ENCODE measurements at regions not wholly inside any gene's neighbourhood (a gene's known extent, or its start where the extent isn't known, plus 50 kb on each side); places are given as distances from the start of the nearest gene placed in this dataset.

DNA sequence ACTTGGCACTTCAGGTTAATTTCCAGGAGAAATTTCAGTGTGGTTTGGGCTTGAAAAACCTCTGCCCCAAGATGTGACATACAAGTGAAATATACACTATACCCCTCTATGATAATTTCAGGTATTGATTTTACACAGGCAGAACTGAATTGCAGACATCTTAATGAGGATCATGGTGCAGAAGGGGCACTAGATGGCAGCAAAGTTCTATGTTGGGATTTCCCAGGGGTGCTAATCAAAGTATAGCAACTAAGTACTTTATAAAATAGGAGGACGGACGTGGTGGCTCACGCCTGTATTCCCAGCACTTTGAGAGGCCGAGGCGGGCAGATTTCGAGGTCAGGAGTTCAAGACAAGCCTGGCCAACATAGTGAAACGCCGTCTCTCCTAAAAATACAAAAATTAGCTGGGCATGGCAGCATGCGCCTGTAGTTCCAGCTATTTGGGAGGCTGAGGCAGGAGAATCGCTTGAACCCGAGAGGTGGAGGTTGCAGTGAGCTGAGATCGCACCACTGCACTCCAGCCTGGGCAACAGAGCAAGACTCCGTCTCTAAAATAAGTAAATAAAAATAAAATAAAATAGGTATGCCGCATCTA lies 555.7 kb downstream of the ETS1 start:
- DNase-seq (ENCODE audit: low spot score), result peak; percentile 58
- TF ChIP-seq CTCF (IDR thresholded peaks at IDR 0.05; ENCODE audit: extremely low read depth, missing control alignments), result peak; percentile 78

GRCh38 chr11:128029219-128029722 lies 558.1 kb downstream of the ETS1 start:
- DNase-seq (ENCODE audit: low spot score), result no peak
- TF ChIP-seq CTCF (IDR thresholded peaks at IDR 0.05; ENCODE audit: extremely low read depth, missing control alignments), result no peak

DNA sequence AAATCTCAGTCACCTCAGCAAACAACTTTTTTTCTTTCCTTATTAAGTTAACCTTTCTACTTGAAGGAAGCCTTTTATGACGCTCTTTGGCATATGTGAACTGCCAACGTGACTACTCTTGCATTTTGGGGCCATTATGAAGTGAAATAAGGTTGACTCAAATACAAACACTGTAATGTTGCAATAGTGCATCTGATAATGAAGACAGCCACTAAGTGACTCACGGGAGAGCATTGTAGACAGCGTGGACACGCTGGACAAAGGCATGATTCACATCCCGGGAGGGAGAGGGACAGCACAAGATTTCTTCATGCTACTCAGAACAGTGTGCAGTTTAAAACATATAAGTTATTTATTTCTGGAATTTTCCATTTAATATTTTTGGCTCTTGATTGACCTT lies 560.8 kb downstream of the ETS1 start:
- no peak for TF ChIP-seq CTCF (IDR thresholded peaks at IDR 0.05; ENCODE audit: extremely low read depth, missing control alignments)
- no peak for DNase-seq (ENCODE audit: low spot score)

DNA sequence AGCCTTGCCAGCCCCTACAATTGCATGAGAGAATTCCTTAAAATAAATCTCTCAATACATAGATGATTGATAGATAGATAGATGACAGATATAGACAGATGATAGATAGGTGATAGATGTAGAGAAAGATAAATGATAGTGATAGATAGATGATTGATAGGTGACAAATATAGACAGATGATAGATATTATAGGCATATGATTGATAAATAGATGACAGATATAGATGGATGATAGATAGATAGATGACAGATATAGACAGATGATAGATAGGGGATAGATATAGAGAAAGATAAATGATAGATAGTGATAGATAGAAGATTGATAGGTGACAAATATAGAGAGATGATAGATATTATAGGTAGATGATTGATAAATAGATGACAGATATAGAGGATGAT lies 564.6 kb downstream of the ETS1 start:
- no peak for TF ChIP-seq CTCF (IDR thresholded peaks at IDR 0.05; ENCODE audit: extremely low read depth, missing control alignments)
- DNase-seq (ENCODE audit: low spot score), result no peak

GRCh38 chr11:128022007-128022368 lies 565.4 kb downstream of the ETS1 start:
- no peak for TF ChIP-seq CTCF (IDR thresholded peaks at IDR 0.05; ENCODE audit: extremely low read depth, missing control alignments)
- DNase-seq (ENCODE audit: low spot score), result no peak

- no peak for DNase-seq (ENCODE audit: low spot score)
- TF ChIP-seq CTCF (IDR thresholded peaks at IDR 0.05; ENCODE audit: extremely low read depth, missing control alignments), result no peak
Observed at GRCh38 chr11:128021349-128022006, 565.9 kb downstream of the ETS1 start.

- DNase-seq (ENCODE audit: low spot score), result no peak
- TF ChIP-seq CTCF (IDR thresholded peaks at IDR 0.05; ENCODE audit: extremely low read depth, missing control alignments), result no peak
Observed at GRCh38 chr11:128018692-128019091, 568.7 kb downstream of the ETS1 start.

Data from GM20000 (cell line).